ENCODE measurements at regions not wholly inside any gene's neighbourhood (a gene's known extent, or its start where the extent isn't known, plus 50 kb on each side); places are given as distances from the start of the nearest gene placed in this dataset.
"Not testable (repeated sequence)": the region's sequence is repeated elsewhere in the genome, so short reads cannot be mapped to it uniquely, and the experiment has no call there.

DNA sequence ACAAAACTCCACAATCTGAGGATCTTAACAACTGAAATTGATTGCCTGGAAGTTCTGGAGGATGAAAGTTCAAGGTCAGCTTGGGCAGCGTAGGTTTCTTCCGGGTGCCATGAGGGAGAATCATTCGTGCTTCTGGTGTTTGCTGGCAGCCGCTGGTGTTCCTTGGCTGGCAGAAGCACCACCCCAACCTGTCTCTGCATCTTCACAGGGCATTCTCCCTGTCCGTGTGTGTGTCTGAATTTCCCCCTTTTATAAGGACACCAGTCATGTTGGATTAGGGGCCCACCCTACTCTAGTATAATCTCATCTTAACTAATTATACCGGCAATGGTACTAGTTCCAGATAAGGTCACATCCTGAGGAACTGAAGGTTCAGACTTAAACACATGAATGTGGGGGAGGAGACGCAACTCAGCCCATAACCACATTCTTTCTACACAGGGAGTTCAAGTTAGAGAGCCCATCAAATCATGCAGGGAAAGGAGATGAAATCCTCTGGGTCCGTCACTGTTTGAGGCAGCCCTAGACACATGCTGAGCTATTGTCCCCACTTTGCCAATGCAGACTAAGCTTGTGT is 175.9 kb upstream of the PLGLB2 start:
- TF ChIP-seq CTCF (IDR thresholded peaks at IDR 0.05); POLR2AphosphoS5 (IDR thresholded peaks at IDR 0.05); POLR2A (IDR thresholded peaks at IDR 0.05; ENCODE audit: low read depth); EP300 (IDR thresholded peaks at IDR 0.05): not testable (repeated sequence)

All from esophagus muscularis mucosa (tissue), 4 donors.